Upper lobe of left lung (tissue), 4 donors: ENCODE measurements at regions not wholly inside any gene's neighbourhood (a gene's known extent, or its start where the extent isn't known, plus 50 kb on each side); places are given as distances from the start of the nearest gene placed in this dataset.

Experiments
- CTCF ChIP-seq, 6 experiments: fragments of 450-650 bp in 4 of 6; fragments of 200-600 bp in 2 of 6; sonication (generic) in 2 of 6; IDR thresholded peaks; one replicate each; pipeline ENCODE4 v1.5.1; 2016 to 2019; ENCODE audit warnings: antibody characterized with exemption in 6 of 6
- EP300 ChIP-seq, 4 donors: sonication (generic); formaldehyde crosslinking; IDR thresholded peaks; one replicate each; pipeline ENCODE4 v1.5.1; 2017; ENCODE audit warnings: antibody characterized with exemption in 4 of 4, control low read depth in 2 of 4
- POLR2AphosphoS5 ChIP-seq, 2 donors: sonication (generic); formaldehyde crosslinking; IDR thresholded peaks; one replicate each; pipeline ENCODE4 v1.5.1; 2017; ENCODE audit warnings: antibody characterized with exemption in 2 of 2

GRCh38 chr18:54777118-54777791 lies 51.0 kb upstream of the RAB27B start:
- TF ChIP-seq CTCF (IDR thresholded peaks at IDR 0.05), result no peak
- TF ChIP-seq EP300 (IDR thresholded peaks at IDR 0.05), result no peak
- no peak for TF ChIP-seq POLR2AphosphoS5 (IDR thresholded peaks at IDR 0.05)
